A673 (cell line): ENCODE measurements at regions not wholly inside any gene's neighbourhood (a gene's known extent, or its start where the extent isn't known, plus 50 kb on each side); places are given as distances from the start of the nearest gene placed in this dataset.

Experiments used
- BruUV-seq: library from RNA; stranded (reverse); fragments of 400-500 nt; replicated peaks from 2 replicates; lab custom pipeline; 2021; lab: Mats Ljungman, UMichigan
- CTCF ChIA-PET: fragments of 300-600 bp; sonication (Branson Sonifier 250); formaldehyde crosslinking; loops from one replicate; lab custom pipeline; 2022; ENCODE audit warnings: antibody characterized with exemption; lab: Charles Lee
- POLR2A ChIA-PET: fragments of 300-600 bp; sonication (Branson Sonifier 250); formaldehyde crosslinking; loops from one replicate; lab custom pipeline; 2022; ENCODE audit warnings: antibody characterized with exemption; ENCODE audit not compliant: low non-redundant PET; lab: Charles Lee
- DNase-seq: peaks from one replicate; pipeline ENCODE4 v3.0.0-alpha.2; 2015; ENCODE audit warnings: low spot score
- H3K27ac ChIP-seq: fragments of 200-600 bp; sonication (generic); 2 replicates; pipeline ENCODE4 v1.5.1; 2016; ENCODE audit warnings: mixed run types, low read depth, mild to moderate bottlenecking, mixed read lengths, antibody characterized with exemption, low read length; ENCODE audit not compliant: poor library complexity, severe bottlenecking
- H3K27me3 ChIP-seq: fragments of 200-600 bp; sonication (generic); replicated peaks from 2 replicates; pipeline ENCODE4 v1.6.1; 2017; ENCODE audit warnings: mixed run types, low read depth, mild to moderate bottlenecking, mixed read lengths, antibody characterized with exemption, low read length; ENCODE audit not compliant: insufficient read depth, poor library complexity
- H3K36me3 ChIP-seq: fragments of 200-600 bp; sonication (generic); 2 replicates; pipeline ENCODE4 v1.6.1; 2016; ENCODE audit warnings: mixed run types, mild to moderate bottlenecking, mixed read lengths, antibody characterized with exemption, low read length; ENCODE audit not compliant: insufficient read depth, poor library complexity, severe bottlenecking
- H3K4me1 ChIP-seq: fragments of 200-600 bp; sonication (generic); 2 replicates; pipeline ENCODE4 v1.6.1; 2017; ENCODE audit warnings: mixed run types, mild to moderate bottlenecking, mixed read lengths, antibody characterized with exemption, low read length; ENCODE audit not compliant: insufficient read depth, poor library complexity, severe bottlenecking
- H3K4me3 ChIP-seq: fragments of 200-600 bp; sonication (generic); 2 replicates; pipeline ENCODE4 v1.5.1; 2016; ENCODE audit warnings: low read depth, mixed run types, mild to moderate bottlenecking, mixed read lengths, low read length; ENCODE audit not compliant: poor library complexity, severe bottlenecking
- H3K9me3 ChIP-seq: fragments of 200-600 bp; sonication (generic); 2 replicates; pipeline ENCODE4 v1.6.1; 2016; ENCODE audit warnings: mixed run types, low read depth, mild to moderate bottlenecking, mixed read lengths, antibody characterized with exemption, low read length; ENCODE audit not compliant: poor library complexity, severe bottlenecking
- EZH2 ChIP-seq: fragments of 200-600 bp; sonication (generic); IDR thresholded peaks from 2 replicates; pipeline ENCODE4 v1.6.1; 2017; ENCODE audit warnings: borderline replicate concordance, low read depth, mild to moderate bottlenecking, mixed read lengths, antibody characterized with exemption, low read length; ENCODE audit not compliant: poor library complexity, severe bottlenecking
- intact Hi-C: fragments of 100-400 bp; cut with micrococcal nuclease; formaldehyde crosslinking; loops from one replicate; pipeline ENCODE4 v1.10.0; 2022; ENCODE audit not compliant: unreplicated experiment
- TF ChIP-seq, protein P1 (sequence below): fragments of 300-800, 200-600 bp; sonication (generic); conservative IDR thresholded peaks from 2 replicates; pipeline ENCODE4 v1.5.1; 2017; ENCODE audit warnings: low read depth, mild to moderate bottlenecking, antibody characterized with exemption, low read length, moderate library complexity, mixed read lengths

DNA sequence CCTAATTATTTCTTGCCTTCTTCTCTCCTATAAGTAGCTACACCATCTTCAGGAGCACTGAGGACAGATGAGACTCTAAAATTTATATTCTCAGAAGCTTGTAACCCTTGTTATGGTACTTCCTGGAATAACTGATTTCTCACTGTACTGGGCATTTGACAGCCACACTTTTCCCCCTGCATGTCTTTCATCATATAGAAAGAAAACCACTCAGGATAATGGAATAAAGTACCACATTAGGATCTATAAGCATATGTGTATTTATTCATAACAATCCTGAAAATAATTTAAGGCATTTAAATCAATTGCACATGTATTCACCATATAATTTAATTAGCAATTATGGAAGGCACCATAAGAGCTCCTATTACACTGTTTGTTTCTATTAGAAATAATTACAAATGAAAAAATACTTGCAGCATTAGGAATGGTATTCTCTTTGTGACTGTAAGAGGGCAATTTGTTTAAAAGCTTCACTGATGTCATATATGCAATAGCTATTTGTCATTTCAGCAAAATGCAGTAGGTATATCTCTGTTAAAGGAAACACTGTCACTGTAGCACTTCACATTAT is 216.9 kb upstream of the FSHR start:
- CTCF ChIA-PET, result no interaction called here
- H3K9me3 ChIP-seq, result no peaks in the 10 kb centered on the region
- TF ChIP-seq EZH2, result no peak
- TF ChIP-seq, protein P1, sequence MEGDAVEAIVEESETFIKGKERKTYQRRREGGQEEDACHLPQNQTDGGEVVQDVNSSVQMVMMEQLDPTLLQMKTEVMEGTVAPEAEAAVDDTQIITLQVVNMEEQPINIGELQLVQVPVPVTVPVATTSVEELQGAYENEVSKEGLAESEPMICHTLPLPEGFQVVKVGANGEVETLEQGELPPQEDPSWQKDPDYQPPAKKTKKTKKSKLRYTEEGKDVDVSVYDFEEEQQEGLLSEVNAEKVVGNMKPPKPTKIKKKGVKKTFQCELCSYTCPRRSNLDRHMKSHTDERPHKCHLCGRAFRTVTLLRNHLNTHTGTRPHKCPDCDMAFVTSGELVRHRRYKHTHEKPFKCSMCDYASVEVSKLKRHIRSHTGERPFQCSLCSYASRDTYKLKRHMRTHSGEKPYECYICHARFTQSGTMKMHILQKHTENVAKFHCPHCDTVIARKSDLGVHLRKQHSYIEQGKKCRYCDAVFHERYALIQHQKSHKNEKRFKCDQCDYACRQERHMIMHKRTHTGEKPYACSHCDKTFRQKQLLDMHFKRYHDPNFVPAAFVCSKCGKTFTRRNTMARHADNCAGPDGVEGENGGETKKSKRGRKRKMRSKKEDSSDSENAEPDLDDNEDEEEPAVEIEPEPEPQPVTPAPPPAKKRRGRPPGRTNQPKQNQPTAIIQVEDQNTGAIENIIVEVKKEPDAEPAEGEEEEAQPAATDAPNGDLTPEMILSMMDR, result no peak
- H3K36me3 ChIP-seq, result no peaks in the 10 kb centered on the region
- H3K4me1 ChIP-seq, result no peaks in the 10 kb centered on the region
- no peak overlapping the region for H3K27ac ChIP-seq
- no peak for DNase-seq
- no peak overlapping the region for H3K4me3 ChIP-seq
- no peaks in the 10 kb centered on the region for H3K27me3 ChIP-seq
- POLR2A ChIA-PET, result no interaction called here
- BruUV-seq, result no TSS peak
- intact Hi-C loops, result no loop called here

DNA sequence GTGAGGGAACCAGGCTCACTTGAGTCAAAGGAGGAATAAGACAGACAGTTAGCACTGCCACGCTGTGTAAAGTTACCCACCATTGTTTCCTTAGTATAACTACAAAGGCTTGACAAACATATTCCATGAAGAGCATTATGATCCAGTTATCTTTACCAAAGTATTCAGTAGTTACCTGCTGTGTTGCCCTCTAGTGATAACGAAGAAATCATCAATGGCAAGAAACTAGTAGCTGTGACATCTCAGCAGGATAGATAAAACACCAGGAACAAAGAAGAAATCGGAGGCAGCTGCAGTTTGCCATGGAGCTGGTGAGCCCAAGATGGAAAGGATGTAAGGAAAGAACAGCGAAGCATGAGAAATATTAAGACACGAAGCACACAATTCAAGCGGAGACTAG is 215.3 kb upstream of the FSHR start:
- ChIA-PET POLR2A (no interaction called here), CTCF (no interaction called here)
- H3K9me3 ChIP-seq, result no peaks in the 10 kb centered on the region

DNA sequence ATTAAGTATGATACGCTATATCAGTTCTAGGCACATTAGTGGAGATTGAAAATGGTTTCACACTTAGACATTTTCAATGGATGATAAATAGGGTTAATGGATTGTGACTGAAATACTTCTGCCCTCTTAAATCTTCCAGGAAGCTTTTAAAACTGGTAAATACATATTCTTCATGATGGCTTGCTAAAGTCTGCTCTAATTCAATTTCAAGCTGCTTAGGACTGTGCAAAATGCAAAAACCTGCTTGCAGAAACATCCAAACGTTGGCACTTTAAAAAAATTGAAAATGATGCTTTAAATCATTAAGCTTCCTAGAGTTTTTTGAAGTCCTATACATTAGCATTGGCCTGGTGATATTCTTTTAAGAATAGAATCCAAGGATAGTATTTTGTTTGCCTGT is 214.8 kb upstream of the FSHR start:
- no peak for DNase-seq
- H3K27me3 ChIP-seq, result no peaks in the 10 kb centered on the region
- no peak overlapping the region for H3K27ac ChIP-seq
- TF ChIP-seq, protein P1, result no peak
- TF ChIP-seq EZH2, result no peak
- ChIA-PET CTCF (no interaction called here), POLR2A (no interaction called here)
- no peaks in the 10 kb centered on the region for H3K9me3 ChIP-seq
- BruUV-seq, result no TSS peak
- no peak overlapping the region for H3K4me3 ChIP-seq
- no peaks in the 10 kb centered on the region for H3K36me3 ChIP-seq
- no peaks in the 10 kb centered on the region for H3K4me1 ChIP-seq
- intact Hi-C loops, result no loop called here

More for the DNA sequence above, 215.3 kb upstream of the FSHR start:
- no peak for TF ChIP-seq EZH2
- TF ChIP-seq, protein P1, result no peak
- no peak overlapping the region for H3K4me3 ChIP-seq
- no peaks in the 10 kb centered on the region for H3K27me3 ChIP-seq
- H3K4me1 ChIP-seq, result no peaks in the 10 kb centered on the region
- intact Hi-C loops, result no loop called here
- BruUV-seq, result no TSS peak
- H3K36me3 ChIP-seq, result no peaks in the 10 kb centered on the region
- DNase-seq, result no peak
- H3K27ac ChIP-seq, result no peak overlapping the region
